DND-41 (cell line): ENCODE measurements at regions not wholly inside any gene's neighbourhood (a gene's known extent, or its start where the extent isn't known, plus 50 kb on each side); places are given as distances from the start of the nearest gene placed in this dataset.

ENCODE experiments used
- ATAC-seq: fragments of 200-7000 bp; cut with Tn5 transposase; 3 replicates; pipeline ENCODE4 v1.9.1; 2021; ENCODE audit warnings: low read depth; ENCODE audit not compliant: insufficient read depth
- DNase-seq: peaks from one replicate; pipeline ENCODE4 v3.0.0-alpha.2; 2020
- H2AFZ ChIP-seq: 2 replicates; pipeline ENCODE4 v1.6.0; 2012; ENCODE audit warnings: low read depth, low read length
- H3K27ac ChIP-seq: 2 replicates; pipeline ENCODE4 v1.5.1; 2012; ENCODE audit warnings: low read length, inconsistent platforms
- H3K27me3 ChIP-seq: fragments of 200-600 bp; sonication (generic); 2 replicates; pipeline ENCODE4 v1.6.0; 2012; ENCODE audit warnings: low read length, mild to moderate bottlenecking, inconsistent platforms; ENCODE audit not compliant: insufficient read depth, poor library complexity
- H3K36me3 ChIP-seq: 2 replicates; pipeline ENCODE4 v1.5.1; 2012; ENCODE audit warnings: low read length, inconsistent platforms; ENCODE audit not compliant: insufficient read depth
- H3K4me1 ChIP-seq: 2 replicates; pipeline ENCODE4 v1.5.1; 2012; ENCODE audit warnings: mild to moderate bottlenecking, low read length; ENCODE audit not compliant: insufficient read depth
- H3K4me2 ChIP-seq: 2 replicates; pipeline ENCODE4 v1.6.0; 2012; ENCODE audit warnings: mild to moderate bottlenecking, moderate library complexity, low read length, inconsistent platforms; ENCODE audit not compliant: insufficient read depth
- H3K4me3 ChIP-seq, 2 experiments: fragments of 200-600 bp in 1 of 2; shearing (Covaris generic) in 1 of 2; 2 replicates each; pipeline ENCODE4 v1.5.1; 2012 to 2016; ENCODE audit warnings: inconsistent platforms in 2 of 2, low read length in 2 of 2, mild to moderate bottlenecking in 2 of 2, low read depth in 1 of 2, moderate library complexity in 1 of 2
- H3K79me2 ChIP-seq: 2 replicates; pipeline ENCODE4 v1.6.0; 2012; ENCODE audit warnings: low read length, inconsistent platforms; ENCODE audit not compliant: insufficient read depth
- H3K9ac ChIP-seq: 2 replicates; pipeline ENCODE4 v1.6.0; 2012; ENCODE audit warnings: low read depth, mild to moderate bottlenecking, inconsistent platforms, low read length, moderate library complexity
- H3K9me3 ChIP-seq: 2 replicates; pipeline ENCODE4 v1.5.1; 2012; ENCODE audit warnings: low read length, moderate library complexity, mild to moderate bottlenecking, inconsistent platforms; ENCODE audit not compliant: insufficient read depth, severe bottlenecking
- H4K20me1 ChIP-seq: 2 replicates; pipeline ENCODE4 v1.6.0; 2012; ENCODE audit warnings: low read length; ENCODE audit not compliant: insufficient read depth
- EZH2 ChIP-seq: IDR thresholded peaks from 3 replicates; pipeline ENCODE4 v1.6.1; 2012; ENCODE audit warnings: borderline replicate concordance, low read depth, mild to moderate bottlenecking, moderate library complexity, low read length, inconsistent platforms; ENCODE audit not compliant: severe bottlenecking
- TF ChIP-seq, protein P1 (sequence below): IDR thresholded peaks from 2 replicates; pipeline ENCODE4 v1.5.1; 2012; ENCODE audit warnings: borderline replicate concordance, low read length, moderate library complexity, mild to moderate bottlenecking; ENCODE audit not compliant: poor library complexity, severe bottlenecking; ENCODE audit errors: extremely low read depth

- no peak for TF ChIP-seq EZH2
- TF ChIP-seq, protein P1, sequence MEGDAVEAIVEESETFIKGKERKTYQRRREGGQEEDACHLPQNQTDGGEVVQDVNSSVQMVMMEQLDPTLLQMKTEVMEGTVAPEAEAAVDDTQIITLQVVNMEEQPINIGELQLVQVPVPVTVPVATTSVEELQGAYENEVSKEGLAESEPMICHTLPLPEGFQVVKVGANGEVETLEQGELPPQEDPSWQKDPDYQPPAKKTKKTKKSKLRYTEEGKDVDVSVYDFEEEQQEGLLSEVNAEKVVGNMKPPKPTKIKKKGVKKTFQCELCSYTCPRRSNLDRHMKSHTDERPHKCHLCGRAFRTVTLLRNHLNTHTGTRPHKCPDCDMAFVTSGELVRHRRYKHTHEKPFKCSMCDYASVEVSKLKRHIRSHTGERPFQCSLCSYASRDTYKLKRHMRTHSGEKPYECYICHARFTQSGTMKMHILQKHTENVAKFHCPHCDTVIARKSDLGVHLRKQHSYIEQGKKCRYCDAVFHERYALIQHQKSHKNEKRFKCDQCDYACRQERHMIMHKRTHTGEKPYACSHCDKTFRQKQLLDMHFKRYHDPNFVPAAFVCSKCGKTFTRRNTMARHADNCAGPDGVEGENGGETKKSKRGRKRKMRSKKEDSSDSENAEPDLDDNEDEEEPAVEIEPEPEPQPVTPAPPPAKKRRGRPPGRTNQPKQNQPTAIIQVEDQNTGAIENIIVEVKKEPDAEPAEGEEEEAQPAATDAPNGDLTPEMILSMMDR = no peak
- Histone ChIP-seq H3K27ac (no peak overlapping the region), H2AFZ (no peak overlapping the region; the same call in 1 of the 2 replicates)
Observed at GRCh38 chr17:73997059-73997458, 206.4 kb upstream of the RPL38 start.

DNA sequence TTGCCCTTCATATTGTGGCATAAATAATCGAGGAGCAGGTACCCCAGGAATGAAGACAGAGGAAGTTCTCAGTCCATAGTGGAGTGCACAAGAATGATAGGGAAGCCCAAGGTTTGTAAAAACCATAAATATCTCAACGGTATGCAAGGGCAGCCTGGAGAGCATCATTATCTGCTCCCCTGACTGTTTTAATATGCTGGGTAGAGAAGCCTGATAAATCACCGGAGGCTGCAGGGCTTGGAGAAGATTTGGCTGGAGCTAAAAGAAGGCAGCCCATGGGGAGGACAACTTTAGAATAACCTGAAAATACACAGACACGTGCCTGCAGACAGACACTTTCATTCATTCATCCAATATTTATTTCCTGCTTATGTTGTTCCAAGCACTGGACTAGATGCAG lies 205.2 kb upstream of the RPL38 start:
- DNase-seq = no peak
- Histone ChIP-seq H3K4me3 (no peak overlapping the region), H3K9ac (no peak overlapping the region), H3K4me1 (no peaks in the 10 kb centered on the region), H2AFZ (no peak overlapping the region), H3K27ac (no peak overlapping the region), H3K79me2 (no peaks in the 10 kb centered on the region), H4K20me1 (no peaks in the 10 kb centered on the region), H3K9me3 (no peaks in the 10 kb centered on the region), H3K4me2 (no peak overlapping the region), H3K27me3 (peaks cover 1% of the 10 kb centered on the region), H3K36me3 (no peaks in the 10 kb centered on the region)
- TF ChIP-seq EZH2 = no peak
- TF ChIP-seq, protein P1 = no peak
- no peak for ATAC-seq

More at GRCh38 chr17:73997059-73997458, 206.4 kb upstream of the RPL38 start:
- DNase-seq = no peak
- no peak for ATAC-seq
- H3K9me3 ChIP-seq = no peaks in the 10 kb centered on the region
- no peaks in the 10 kb centered on the region for H3K27me3 ChIP-seq
- H4K20me1 ChIP-seq = no peaks in the 10 kb centered on the region
- no peaks in the 10 kb centered on the region for H3K79me2 ChIP-seq
- H3K4me2 ChIP-seq = no peak overlapping the region
- no peaks in the 10 kb centered on the region for H3K36me3 ChIP-seq
- no peak overlapping the region for H3K4me3 ChIP-seq
- no peaks in the 10 kb centered on the region for H3K4me1 ChIP-seq
- H3K9ac ChIP-seq = no peak overlapping the region

DNA sequence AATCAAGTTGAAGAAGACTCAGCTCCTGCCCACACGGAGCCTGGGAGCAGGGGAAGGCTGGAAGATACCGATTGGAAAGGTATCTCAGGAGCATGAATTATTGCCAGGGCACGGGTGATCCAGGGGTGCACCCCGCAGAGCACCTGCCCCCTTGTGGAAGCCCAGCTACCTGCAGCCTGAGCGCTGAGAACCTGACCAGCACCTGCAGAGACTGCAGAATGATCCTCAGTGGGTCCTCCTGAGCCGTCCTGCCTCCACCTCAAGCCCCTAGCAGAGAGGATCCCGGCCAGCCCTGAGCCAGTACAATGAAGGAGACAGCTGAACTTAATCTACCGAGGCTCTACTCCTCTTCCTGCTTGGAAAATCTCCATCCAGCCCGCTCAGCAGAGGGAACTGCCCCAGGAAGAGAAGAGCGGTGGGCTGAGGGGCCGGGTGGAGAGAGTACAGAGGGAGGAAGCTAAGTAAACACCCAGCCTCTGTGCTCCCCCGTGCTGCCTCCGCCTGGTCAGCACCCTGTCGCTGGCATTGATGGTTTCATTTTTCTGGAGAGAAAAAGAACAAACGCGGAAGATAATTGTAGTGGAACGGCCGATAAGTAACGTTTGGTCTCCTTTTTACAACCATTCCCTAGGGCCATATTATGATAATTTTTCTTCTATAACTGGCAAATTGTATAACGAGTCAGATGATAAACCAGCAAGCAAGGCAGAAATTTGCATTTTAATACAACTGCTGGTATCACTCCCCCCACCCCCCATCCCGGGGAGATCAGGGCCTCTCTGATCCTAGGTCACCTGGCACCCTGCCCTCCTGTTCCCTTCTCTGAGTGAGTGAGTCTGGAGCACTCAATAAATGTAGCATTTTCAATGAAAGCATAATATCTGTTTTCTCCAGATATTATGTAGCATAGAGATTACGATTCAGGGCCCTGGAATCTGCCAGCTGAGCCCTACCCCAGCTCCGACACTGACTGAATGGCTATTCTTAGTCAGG lies 204.5 kb upstream of the RPL38 start:
- H3K27ac ChIP-seq = no peak overlapping the region
- no peak overlapping the region for H3K9ac ChIP-seq
- H3K36me3 ChIP-seq = no peaks in the 10 kb centered on the region
- TF ChIP-seq, protein P1 = peak; percentile 73
- no peak for TF ChIP-seq EZH2
- DNase-seq (peak; percentile 30), ATAC-seq (0 out of 3 replicates have a peak, but pooled peaks have one; percentile 35)
- H3K27me3 ChIP-seq = peaks cover 4% of the 10 kb centered on the region
- H3K79me2 ChIP-seq = no peaks in the 10 kb centered on the region
- H3K4me1 ChIP-seq = no peaks in the 10 kb centered on the region
- no peak overlapping the region for H3K4me3 ChIP-seq
- H3K4me2 ChIP-seq = no peak overlapping the region
- no peaks in the 10 kb centered on the region for H4K20me1 ChIP-seq
- H3K9me3 ChIP-seq = no peaks in the 10 kb centered on the region
- H2AFZ ChIP-seq = no peak overlapping the region
